ENCODE measurements at regions not wholly inside any gene's neighbourhood (a gene's known extent, or its start where the extent isn't known, plus 50 kb on each side); places are given as distances from the start of the nearest gene placed in this dataset.

- Histone ChIP-seq H3K9me3 (no peaks in the 10 kb centered on the region), H3K27me3 (ENCODE audit: low read depth) (no peaks in the 10 kb centered on the region), H3K4me3 (no peak overlapping the region), H3K4me1 (no peaks in the 10 kb centered on the region), H3K36me3 (no peaks in the 10 kb centered on the region), H3K27ac (no peak overlapping the region)
- DNase-seq (no peak), ATAC-seq (no peak)
- TF ChIP-seq CTCF (IDR thresholded peaks at IDR 0.05) = no peak
- intact Hi-C loops (cut with DNase I) = no loop called here
These were observed 461.3 kb downstream of the MCTP2 start for GRCh38 chr15:94692710-94693109.

GRCh38 chr15:94700211-94700610, 468.9 kb downstream of the MCTP2 start:
- intact Hi-C loops (cut with DNase I) = no loop called here
- no peak for TF ChIP-seq CTCF (IDR thresholded peaks at IDR 0.05)
- Histone ChIP-seq H3K27me3 (ENCODE audit: low read depth) (no peaks in the 10 kb centered on the region), H3K36me3 (no peaks in the 10 kb centered on the region), H3K27ac (no peak overlapping the region), H3K9me3 (no peaks in the 10 kb centered on the region), H3K4me3 (no peak overlapping the region), H3K4me1 (peaks cover 3% of the 10 kb centered on the region)
- no peak for ATAC-seq
- no peak for DNase-seq

GRCh38 chr15:94701281-94701985, 470.1 kb downstream of the MCTP2 start:
- H3K4me3 ChIP-seq = no peak overlapping the region
- H3K27ac ChIP-seq = no peak overlapping the region
- no peak for TF ChIP-seq CTCF (IDR thresholded peaks at IDR 0.05)
- intact Hi-C loops (cut with DNase I) = no loop called here
- no peaks in the 10 kb centered on the region for H3K36me3 ChIP-seq
- H3K27me3 ChIP-seq (ENCODE audit: low read depth) = no peaks in the 10 kb centered on the region
- no peak for ATAC-seq
- peaks cover 3% of the 10 kb centered on the region for H3K4me1 ChIP-seq
- H3K9me3 ChIP-seq = no peaks in the 10 kb centered on the region
- no peak for DNase-seq

- Histone ChIP-seq H3K27me3 (ENCODE audit: low read depth) (no peaks in the 10 kb centered on the region), H3K9me3 (no peaks in the 10 kb centered on the region), H3K36me3 (no peaks in the 10 kb centered on the region), H3K4me3 (no peak overlapping the region), H3K27ac (no peak overlapping the region), H3K4me1 (peaks cover 3% of the 10 kb centered on the region)
- ATAC-seq = no peak
- intact Hi-C loops (cut with DNase I) = no loop called here
- no peak for DNase-seq
- no peak for TF ChIP-seq CTCF (IDR thresholded peaks at IDR 0.05)
These were observed 472.2 kb downstream of the MCTP2 start for GRCh38 chr15:94703596-94703995.

- intact Hi-C loops (cut with DNase I) = no loop called here
- H3K36me3 ChIP-seq = no peaks in the 10 kb centered on the region
- TF ChIP-seq CTCF (IDR thresholded peaks at IDR 0.05) = no peak
- H3K27me3 ChIP-seq (ENCODE audit: low read depth) = no peaks in the 10 kb centered on the region
- no peak overlapping the region for H3K27ac ChIP-seq
- no peak for ATAC-seq
- H3K9me3 ChIP-seq = no peaks in the 10 kb centered on the region
- DNase-seq = no peak
- H3K4me3 ChIP-seq = no peak overlapping the region
- H3K4me1 ChIP-seq = peaks cover 3% of the 10 kb centered on the region
These were observed 473.1 kb downstream of the MCTP2 start for GRCh38 chr15:94704421-94704820.

Data from lower lobe of right lung (tissue), 2 donors.